HS-5 (cell line): ENCODE measurements at regions not wholly inside any gene's neighbourhood (a gene's known extent, or its start where the extent isn't known, plus 50 kb on each side); places are given as distances from the start of the nearest gene placed in this dataset.

Experiments
- DNase-seq: peaks from one replicate; pipeline ENCODE4 v3.0.0-alpha.2; 2012; ENCODE audit warnings: low read depth

DNA sequence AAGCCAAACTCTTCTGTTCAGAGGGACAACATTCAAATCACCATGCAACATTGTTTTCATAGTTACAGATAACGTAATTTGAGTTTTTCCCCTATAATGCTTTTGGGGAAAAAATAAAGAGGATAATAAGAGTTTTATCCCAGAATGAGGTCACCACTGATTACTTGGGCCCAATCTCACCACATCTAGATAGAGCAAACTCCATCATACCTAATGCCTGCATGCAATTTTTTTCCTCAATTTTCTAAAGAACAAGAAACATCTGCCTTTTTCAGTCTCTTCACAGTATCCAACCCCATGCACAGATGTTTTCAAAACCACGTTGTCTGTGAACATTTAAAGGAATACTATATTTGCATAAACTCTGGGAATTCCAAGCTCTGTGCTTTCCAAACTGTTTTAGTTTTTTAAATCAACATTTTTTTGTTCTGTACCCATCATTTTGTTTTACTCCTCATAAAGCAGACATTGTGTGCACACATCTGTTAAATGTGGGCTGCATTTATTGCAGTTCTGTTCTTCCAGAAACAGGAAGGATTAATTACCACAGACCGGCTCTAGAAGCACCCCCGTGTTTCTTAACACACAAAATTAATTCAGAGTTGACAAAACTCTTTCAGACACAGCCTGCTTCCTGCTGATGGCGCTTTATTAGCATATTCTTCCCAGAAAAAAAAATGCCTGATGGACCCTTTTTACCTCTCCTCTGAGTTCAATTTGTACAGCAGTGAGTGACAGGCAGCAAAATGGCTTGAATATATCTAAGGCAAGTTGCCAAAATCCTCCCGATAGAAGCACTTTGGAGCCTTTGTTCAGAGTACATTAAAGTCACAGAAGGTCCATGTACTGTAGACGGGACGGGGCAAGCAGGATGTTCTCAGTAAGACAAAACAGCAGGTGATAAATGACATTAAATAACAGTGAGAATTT lies 1171.9 kb downstream of the EFNB2 start:
- no peak for DNase-seq

DNA sequence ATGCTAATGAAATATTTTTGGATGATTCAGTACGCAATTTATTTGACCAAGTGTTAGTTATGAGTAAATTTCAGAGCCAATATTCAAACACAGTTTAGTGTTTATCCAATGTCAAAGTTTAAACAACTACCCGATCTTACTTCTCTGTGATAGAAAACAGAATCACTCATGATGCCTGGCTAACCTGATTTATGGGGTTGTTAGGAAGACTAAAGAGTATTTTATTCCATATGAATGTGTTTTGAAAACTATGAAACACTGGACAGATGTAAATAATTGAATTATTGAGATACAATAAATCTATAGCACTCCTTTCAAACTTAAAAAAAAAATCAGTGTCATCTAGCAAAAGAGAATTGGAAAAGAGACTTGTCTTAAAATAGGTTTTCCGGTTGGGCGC lies 1181.8 kb downstream of the EFNB2 start:
- no peak for DNase-seq

DNA sequence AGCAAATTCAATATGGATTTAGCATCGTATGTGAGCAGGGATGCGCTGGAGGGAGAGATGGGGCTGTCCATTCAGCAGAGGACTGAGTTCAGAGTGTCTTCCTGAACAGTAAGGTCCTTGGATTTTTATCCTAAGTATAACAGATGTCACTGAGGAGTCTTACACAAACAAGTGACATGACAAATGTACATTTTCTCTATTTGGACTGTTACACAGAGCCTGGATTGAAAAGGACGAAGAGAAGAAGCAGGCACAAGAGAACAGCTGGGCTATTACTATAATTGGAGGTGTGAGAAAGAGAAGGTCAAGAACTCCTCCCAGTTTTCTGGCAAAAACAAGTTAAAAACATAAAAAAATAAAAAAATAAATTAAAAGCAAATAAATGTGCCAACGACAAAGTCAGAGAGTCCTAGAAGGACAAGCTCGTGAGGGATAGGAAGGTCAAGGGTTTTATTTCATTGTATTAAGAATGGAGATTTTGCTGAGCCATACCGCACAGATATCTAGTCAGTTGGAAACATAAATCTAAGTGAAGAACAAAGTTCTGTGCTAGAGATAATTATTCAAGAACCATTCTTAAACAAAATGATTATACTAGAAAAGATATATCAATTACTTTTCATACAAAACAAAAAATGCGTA lies 1186.3 kb downstream of the EFNB2 start:
- DNase-seq, result no peak

DNA sequence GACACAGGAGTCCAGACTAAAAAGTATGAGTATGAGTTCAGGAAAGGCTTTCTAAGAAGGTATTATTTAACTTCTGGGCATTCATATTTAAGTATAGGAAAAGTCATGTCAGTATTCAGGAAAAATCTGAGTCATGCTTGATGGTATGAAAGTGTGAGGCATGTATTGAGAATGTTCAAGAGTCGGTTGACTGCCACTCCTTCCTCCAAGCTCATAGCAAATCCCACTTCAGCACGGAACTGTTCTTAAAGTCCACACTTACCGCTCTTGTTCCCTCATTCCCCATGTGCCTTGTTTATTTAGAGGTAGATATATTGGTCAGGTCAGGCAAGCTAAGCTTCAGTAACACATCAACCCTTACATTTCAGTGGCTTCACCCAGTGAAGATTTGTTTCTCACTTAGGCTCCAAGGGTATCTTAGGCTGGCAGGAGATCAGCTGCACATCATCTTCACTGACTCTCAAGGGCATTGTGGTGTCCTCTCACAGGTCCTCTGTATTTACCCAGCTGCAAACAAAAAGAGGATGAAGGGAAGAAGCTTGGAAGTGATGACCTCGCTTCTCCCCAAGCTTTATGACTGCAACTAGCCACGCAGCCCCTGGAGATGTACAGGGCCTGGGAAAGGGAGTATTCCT lies 1189.2 kb downstream of the EFNB2 start:
- DNase-seq, result peak; percentile 42

DNA sequence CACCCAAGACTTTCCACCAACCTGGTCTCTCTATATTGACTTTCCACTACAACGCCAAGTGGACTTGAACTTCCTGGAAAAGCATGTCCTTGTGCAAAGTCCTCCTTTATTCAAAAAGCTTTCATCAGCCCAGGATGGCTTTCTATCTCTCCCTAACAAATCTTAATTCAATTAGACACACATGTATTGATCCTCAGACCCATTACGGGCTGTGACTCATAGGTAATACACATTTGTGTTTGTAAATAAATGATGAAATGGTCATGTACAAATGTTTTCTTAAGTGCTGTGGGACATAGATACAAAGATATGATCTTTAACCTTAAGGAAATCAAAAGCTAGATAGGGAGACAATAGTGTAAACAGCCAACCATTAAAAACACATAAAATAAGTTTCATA lies 1189.7 kb downstream of the EFNB2 start:
- no peak for DNase-seq

DNA sequence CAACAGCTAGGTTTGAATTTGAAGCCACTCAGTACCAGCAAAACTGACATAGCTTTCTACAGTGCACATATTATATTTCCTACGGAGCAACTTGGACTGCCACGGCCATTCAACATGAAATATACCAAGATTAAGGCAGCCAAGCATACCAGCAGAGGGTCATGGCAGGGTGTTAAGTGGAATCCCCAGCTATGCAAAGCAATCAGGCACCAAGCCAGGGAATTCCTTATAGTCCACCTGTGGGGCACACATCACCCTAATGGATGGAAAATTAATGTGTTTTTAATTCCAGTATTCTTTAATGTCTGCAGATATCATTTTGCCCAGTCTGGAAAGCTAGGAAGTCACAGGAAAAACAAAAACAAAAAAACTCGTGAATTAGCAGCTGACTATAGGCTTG lies 1190.3 kb downstream of the EFNB2 start:
- no peak for DNase-seq

DNA sequence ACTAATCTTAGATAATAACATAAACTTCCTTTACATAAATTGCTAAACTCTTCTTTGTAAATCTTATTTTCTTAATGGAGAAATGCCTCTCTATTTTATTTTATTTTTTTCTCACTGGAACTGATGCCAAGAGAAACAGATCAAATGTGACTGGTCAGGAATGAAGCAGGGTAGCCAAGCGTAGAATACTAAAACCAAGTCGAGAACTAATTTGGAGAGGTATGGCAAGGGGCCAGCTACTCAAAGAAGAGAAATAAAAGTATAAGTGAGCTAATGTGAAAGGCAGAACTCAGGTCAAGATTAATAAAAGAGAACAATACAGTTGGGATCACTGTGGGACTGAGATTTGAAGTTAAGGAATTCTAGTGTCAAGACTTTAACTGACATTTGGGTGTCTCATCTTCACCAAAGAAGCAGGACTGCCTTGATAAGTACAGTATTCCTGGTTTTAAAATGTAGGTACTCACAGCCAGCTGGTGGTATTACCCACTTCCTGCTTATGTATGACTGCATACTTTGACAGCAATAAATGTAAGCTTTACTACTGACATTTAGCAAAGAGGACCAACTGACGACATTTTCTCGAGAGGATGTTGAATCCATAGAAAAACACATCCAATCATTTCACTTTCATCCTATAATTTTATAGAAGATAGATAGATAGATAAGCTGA lies 1192.2 kb downstream of the EFNB2 start:
- no peak for DNase-seq

DNA sequence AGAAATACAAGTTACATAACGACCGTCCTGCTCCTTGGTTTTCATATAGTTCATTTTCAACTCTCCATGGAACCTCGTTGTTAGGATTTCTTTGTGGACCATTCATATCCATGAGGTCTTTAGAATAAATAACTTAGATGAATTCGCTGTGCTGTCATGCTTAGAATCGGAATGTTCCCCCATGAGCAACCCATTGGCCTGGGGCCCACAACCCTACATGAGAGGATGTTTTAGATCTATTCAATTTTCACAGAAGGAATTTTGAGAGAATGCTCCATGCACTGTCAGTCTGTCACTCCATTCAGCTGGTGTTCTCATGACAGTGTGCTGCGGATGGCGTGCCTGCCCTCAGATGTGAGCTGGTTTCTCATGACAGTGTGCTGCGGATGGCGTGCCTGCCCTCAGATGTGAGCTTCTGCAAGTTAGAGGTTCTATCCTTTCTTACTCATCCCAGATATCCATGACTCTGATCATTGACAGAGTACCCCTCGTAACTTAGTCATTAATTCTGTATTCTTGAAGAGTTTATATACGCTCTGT lies 1193.1 kb downstream of the EFNB2 start:
- no peak for DNase-seq

DNA sequence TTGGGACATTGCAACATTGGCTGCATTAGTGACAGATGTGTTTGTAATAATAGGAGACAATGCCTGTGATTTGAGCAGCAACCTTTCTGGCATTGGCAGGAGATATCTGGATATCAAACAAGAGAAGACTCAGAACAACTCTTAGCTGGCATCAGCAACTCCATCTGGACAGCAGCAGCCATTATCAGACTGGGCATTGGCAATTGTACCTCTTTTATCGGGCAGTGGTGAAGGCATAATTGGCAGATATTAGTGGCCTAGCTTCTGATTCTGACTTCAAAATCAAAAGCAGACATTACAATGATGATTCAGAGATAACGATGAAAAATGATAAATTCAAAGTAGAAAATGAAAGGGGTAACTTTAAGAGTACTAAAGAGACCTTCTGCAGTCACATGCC lies 1193.7 kb downstream of the EFNB2 start:
- no peak for DNase-seq

DNA sequence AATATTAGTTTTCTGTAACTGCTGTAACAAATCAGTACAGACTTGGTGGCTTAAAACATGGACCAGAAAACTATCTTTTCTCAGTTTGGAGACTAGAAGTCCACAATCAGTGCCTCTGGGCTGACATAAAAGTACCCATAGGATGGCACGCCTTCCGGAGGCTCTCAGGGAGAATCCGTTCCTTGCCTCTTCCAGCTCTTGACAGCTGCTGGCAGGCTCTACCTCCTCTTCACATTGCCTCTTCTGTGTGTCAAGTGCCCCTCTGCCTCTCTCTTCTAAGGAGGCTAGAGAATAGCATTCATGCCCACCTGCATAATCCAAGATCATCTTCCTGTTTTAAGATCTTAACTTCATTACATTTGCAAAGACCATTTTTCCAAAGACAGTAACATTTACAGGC lies 1194.2 kb downstream of the EFNB2 start:
- no peak for DNase-seq

DNA sequence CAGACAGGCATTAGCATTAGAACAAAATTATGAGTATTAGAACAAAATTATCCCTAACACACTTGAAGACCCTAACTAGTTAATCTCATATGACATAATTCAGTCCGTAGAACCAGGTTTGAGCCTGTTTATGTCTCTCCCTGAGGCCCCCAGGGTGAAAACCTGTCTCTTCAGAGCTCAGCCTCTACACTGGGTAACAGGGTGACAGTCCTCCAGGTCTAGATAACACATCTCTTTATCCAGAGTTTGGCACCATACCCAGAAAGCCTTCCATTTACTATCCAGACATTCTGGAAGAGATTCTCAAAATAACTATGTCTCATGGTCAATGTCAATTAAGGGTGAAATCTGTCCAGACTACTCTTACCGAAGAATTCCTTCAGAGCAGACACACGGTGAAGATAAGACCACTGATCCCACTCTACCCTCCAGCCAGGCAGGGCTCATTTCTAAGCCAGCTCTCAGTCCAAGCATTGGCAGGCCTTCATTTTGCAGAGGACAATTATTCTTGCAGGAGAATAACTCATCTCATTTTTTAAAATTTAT lies 1195.3 kb downstream of the EFNB2 start:
- DNase-seq, result no peak

DNA sequence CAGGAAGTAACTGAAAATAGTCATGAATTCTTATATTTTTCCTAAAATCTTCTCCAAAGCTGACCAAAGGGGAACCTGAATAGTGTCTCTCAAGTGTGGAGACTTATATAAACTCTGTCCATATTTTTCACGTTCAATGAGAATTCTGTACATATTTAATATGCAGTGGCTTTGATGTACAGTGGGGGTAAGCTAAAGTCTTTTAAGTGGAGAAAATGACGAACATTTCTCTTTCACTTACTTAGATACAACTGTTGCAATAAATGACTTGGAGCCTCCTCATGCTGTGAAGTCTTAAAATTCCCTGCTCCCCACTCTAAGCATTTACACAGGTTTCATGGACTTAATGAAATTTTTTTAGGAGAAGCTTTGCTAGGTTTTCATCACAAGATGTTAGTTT lies 1196.7 kb downstream of the EFNB2 start:
- DNase-seq, result no peak

DNA sequence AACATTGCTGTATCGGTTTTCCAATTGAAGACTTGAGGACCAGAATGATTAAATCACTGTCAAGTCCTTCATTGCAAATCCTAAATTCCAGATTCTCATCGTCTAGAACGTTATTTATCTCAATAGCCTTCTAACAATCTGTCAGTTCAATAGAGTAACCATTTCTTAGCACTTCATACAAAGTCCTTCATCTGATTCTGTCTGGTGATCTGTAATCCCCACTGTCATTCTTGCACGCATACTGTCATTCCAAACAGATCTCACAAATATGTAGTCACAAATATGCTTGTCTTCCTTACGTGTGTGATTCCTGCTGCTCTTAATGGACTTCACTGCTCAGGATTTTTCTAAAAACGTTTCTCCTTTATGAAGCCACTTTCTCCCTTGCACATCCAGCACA lies 1197.5 kb downstream of the EFNB2 start:
- DNase-seq, result no peak

DNA sequence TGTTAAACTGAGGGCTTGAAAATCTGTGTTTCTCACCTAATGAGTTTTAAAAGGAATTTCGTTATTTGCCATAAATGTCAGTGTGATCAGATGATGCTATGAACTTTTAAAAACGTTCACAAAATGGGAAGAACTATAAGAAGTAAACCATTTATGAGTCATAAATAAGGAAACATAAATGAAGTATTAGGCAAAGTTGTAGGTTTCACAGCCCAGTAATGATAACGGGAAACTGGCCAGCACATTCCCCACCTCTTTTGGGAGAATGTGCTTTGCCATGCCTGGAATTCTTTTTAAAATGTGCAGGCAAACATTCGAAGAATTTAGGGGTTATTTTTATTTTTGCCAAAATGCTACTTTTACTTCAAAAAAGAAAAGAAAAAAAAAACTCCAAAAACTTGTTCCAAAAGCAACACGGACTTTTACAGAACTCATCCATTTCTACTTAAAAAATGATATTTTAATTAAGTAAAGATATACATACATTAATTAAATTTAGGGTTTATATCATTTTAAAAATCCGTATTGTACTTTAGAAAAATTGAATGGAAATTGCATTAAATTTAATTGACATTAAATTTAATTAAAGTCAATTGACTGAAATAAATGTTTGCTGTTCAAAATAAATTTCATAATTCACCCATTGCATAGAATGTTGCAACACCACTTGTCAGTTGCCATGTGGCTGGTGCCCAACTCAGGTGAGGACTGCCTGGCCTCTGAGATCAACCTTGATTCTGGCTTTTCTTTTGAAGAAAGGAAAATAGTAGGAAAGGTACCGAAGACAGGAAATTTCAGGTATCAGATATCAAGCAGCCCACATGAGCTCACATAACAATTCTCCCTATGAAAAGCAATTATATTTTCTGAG lies 1198.5 kb downstream of the EFNB2 start:
- no peak for DNase-seq

DNA sequence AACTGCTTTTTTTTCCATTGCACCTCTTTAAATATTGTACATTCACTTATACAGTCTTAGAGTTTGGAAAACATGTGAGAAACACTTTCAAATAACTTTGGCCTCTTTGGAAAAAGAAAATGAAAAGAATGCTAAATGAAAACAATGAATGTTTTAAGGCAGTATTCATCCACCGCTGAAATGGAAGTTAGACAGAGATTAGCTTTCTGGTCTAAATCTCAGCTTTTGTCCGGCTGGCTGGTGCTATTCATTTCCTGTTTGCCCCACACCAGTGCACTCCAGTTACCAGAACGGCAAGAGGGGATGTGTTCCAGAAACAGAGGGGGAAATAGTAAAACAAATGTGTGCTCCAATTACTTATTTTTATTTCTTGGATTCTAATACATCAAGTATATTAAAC lies 1201.3 kb downstream of the EFNB2 start:
- DNase-seq, result no peak

DNA sequence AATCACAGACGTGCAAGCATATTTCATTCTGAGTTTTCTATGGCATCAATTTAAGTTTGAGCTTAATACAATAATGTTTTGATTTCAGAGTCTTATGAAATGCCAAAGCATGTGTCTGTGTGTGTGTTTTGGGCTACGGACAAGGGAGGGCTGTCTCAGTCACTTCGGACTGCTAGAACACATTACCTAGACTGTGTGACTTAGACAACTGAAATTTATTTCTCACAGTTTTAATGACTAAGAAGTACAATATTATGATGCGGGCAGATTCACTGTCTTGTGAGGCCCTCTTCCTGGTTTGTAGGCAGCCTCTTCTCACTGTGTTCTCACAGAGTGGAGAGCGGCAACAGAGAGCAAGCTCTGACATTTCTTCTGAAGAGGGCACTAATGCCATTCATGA lies 1202.0 kb downstream of the EFNB2 start:
- no peak for DNase-seq

DNA sequence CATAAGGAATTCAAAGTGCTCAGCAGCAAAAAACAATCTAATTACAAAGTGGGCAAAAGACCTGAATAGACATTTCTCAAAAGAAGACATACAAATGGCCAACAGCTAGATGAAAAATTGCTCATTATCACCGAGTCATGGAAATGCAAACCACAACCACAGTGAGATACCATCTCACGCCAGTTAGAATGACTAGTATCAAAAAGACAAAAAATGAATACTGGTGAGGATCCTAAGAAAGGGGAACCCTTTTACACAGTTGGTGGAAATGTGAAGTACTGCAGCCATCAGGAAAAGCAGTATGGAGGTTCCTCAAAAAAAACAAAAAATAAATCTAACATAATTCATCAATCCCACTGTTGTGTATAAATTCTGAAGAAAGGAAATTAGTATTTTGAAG lies 1206.1 kb downstream of the EFNB2 start:
- no peak for DNase-seq

DNA sequence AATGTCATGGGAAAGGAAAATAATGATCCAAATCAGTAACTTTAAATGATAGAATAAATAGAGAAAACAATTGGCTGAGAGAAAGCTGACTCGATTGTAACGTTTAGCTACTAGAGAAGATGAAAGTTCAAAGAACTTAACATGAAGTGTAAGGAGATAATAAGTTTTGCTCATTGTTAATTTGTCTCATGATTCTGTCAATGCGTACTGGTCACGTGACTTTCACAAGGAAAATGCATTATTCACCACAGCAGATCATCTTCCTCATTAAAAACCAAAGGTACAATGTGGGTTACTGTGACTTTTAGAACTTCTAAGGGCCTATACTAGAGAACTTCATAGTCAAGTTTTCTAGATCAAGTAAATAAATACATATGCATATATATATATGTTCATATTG lies 1207.2 kb downstream of the EFNB2 start:
- no peak for DNase-seq

DNA sequence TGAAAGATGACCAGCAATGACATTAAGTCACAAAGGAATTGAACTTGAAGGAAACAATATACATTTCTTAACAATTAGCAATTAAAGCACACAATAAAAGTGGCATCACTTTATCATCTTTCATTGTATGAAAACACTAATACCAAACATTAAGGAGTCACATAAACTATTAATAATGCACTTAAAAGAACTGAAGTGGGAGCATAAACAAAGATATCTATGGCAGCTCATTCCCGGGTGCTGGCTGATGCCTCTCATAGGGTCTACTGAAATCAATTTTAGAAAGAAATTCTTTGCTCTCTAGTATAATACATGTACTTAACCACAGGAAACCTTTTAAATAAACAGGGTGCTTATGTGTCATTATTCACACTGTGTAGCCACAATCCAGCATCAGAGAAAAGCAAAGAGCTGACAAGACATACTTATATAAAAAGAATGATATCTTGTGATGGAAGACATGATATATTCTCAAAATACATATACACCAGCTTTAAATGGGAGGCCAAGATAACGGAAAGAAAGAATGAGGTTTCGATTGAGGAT lies 1207.8 kb downstream of the EFNB2 start:
- no peak for DNase-seq

DNA sequence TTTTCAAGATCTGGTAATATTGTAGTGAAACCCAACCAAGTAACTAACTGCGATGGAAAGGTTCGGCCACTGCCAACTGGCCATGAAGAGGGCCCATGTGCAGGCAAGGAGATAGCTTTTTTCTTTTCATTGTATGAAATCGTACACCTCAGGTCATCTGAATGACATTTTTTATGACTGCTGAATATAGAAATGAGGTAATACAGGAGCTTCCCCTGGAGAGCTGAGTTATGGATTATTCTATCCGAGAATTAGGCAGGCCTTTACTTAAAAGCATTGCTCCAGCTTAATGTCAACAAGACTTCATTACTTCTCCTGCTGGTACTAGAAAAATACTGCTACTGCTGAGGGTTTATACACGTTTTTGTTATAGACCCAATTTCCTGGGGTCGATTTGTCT lies 1215.6 kb downstream of the EFNB2 start:
- no peak for DNase-seq

DNA sequence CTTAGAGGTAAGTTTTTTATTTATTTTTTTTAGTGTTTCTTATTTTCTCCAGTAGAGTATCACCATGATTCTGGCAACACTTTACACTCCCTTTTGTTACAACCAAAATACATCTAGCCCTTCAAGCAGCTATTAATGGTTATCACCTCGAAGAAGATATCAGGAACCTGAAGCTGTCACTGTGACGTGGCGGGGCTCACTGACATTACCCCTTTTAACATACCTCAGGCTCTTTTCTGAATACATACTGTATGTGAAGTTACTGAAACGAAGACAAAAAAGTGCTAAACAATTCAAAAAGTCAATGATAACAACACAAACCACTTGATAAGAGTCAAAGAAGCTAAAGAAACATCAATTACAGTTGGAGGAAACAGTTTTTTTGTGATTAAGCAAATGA lies 1218.7 kb downstream of the EFNB2 start:
- no peak for DNase-seq
